Activated naive CD4-positive, alpha-beta T cell treated with anti-CD3 and anti-CD28 coated beads, Interleukin-2, amount 50 U/mL, for 72 hours (primary cell): ENCODE measurements at regions not wholly inside any gene's neighbourhood (a gene's known extent, or its start where the extent isn't known, plus 50 kb on each side); places are given as distances from the start of the nearest gene placed in this dataset.

Experiments
- ATAC-seq, 2 donors: fragments of 150-1000 bp; cut with Tn5 transposase; 2 replicates each; pipeline ENCODE4 v1.10.0; 2021; ENCODE audit warnings: mild to moderate bottlenecking in 2 of 2, moderate library complexity in 2 of 2
- DNase-seq, 2 donors: peaks; one replicate each; pipeline ENCODE4 v3.0.0; 2021 to 2022; ENCODE audit warnings: low spot score in 2 of 2
- H3K27ac Mint-ChIP-seq, 2 donors: one replicate each; pipeline ENCODE4 v1.8.0; 2022; ENCODE audit warnings: mild to moderate bottlenecking in 2 of 2, mixed read lengths in 2 of 2
- H3K36me3 Mint-ChIP-seq, 2 donors: one replicate each; pipeline ENCODE4 v1.8.0; 2022; ENCODE audit warnings: mixed read lengths in 2 of 2
- H3K9me3 Mint-ChIP-seq, 2 donors: one replicate each; pipeline ENCODE4 v1.8.0; 2022; ENCODE audit warnings: mixed read lengths in 2 of 2

DNA sequence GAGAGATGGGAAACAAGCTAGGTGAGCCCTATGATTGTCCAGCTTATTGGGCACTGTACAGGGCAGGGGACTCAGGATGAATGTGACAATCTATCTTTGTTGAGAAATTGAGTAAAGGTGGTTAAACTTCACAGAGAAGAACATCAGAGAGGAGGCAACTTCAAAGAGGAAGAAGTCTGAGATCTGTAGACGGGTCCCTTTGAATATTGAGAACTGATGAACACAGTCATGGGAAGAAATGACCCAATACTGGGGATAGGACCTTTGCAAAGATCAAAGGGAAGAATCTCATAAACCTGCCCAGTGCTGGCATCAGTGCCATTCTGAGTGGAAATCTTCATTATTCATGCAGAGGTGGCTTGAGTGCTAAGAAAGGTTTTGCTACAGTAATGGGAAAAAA lies 569.7 kb upstream of the KCNMB2 start:
- Mint-ChIP-seq H3K9me3 (peaks cover 0 to 4% of the 10 kb centered on the region in 2 donors), H3K27ac (no peak overlapping the region), H3K36me3 (no peaks in the 10 kb centered on the region)
- ATAC-seq (peak in 1 of 2 donors; percentile 47), DNase-seq (no peak)

DNA sequence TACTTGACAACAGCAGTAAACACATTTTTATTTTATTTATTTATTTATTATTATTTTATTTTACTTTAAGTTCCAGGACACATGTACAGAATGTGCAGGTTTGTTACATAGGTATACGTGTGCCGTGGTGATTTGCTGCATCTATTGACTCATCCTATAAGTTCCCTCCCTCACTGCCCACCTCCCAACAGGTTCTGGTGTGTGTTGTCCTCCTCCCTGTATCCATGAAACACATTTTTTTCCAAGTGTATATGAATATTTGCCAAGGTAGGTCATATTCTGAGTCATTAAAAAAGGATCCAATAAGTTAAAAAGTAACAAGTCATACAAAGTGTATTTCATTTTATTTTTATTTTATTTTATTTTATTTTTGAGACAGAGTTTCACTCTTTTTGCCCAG lies 567.3 kb upstream of the KCNMB2 start:
- peaks cover 0 to 4% of the 10 kb centered on the region in 2 donors for H3K9me3 Mint-ChIP-seq
- H3K27ac Mint-ChIP-seq: no peak overlapping the region
- H3K36me3 Mint-ChIP-seq: no peaks in the 10 kb centered on the region
- DNase-seq (no peak), ATAC-seq (no peak)

DNA sequence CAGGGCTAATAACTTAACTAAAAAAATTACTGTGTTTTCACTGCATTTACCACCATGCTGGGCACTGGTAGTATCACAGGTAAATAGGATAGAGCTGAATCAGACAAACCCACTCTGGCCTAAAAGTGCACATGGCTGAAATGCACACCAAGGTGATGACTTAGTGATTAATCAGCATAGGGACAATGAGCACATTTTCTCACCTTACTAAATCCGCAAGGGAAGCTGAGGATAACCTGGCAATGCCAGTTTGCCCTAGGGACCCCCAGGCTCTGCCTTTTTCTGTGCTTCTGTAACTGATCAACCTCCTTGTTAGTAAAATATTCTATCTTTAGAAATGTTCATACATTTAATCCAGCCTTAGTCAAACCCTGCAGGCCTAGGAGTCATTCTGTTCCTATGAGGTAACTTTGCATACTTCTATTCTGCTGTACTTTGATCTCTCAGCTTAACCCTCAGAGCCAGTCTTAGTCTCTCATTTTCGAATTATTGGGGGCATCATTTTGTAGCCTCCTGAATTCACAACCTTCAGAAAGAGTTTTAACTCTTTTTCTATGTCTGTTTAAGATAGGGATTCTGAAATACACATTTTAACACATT lies 562.9 kb upstream of the KCNMB2 start:
- peaks cover 0 to 3% of the 10 kb centered on the region in 2 donors for H3K9me3 Mint-ChIP-seq
- DNase-seq: no peak
- H3K36me3 Mint-ChIP-seq: no peaks in the 10 kb centered on the region
- H3K27ac Mint-ChIP-seq: no peak overlapping the region
- peak in 1 of 2 donors; percentile 75 for ATAC-seq

DNA sequence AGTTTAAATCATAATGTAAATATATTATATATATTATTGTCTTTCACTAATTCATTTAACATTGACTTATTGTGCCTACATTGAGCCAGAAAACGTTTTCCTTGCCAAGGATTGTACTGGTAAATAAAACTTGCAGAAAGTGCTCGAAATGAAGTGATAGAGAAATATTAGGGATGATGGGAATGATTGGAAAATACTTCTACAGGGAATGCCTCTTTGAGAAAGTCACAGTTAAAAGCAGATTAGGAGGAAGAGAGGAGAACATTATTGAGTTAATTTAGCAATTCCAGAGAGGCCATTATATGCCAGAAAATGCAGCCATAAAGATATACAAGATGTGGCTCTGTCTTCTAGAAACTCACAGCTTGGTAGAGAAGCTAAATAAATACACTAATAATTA lies 560.0 kb upstream of the KCNMB2 start:
- Mint-ChIP-seq H3K36me3 (no peaks in the 10 kb centered on the region), H3K9me3 (peaks cover 4 to 8% of the 10 kb centered on the region in 2 donors), H3K27ac (no peak overlapping the region)
- ATAC-seq: no peak
- DNase-seq: no peak

DNA sequence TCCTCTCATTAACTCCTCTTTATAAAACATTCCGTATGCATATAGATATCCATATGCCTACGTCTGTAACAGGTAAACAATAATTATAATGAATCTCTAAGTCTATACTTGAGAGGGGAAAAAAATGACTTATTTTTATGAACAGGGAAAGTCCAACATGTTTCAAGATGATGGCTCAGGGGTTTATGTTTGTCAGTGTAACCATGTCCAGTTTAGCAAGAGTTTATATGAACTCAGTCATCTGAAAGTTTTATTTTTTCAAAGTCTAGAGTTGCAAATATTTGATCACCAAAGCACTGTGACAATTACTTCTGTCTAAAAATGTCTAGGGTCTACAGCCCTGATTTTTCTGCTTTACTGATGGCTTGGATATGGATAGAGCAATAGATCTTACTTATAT lies 559.4 kb upstream of the KCNMB2 start:
- peaks cover 4 to 8% of the 10 kb centered on the region in 2 donors for H3K9me3 Mint-ChIP-seq
- H3K36me3 Mint-ChIP-seq: no peaks in the 10 kb centered on the region
- DNase-seq: no peak
- no peak overlapping the region for H3K27ac Mint-ChIP-seq
- no peak for ATAC-seq

DNA sequence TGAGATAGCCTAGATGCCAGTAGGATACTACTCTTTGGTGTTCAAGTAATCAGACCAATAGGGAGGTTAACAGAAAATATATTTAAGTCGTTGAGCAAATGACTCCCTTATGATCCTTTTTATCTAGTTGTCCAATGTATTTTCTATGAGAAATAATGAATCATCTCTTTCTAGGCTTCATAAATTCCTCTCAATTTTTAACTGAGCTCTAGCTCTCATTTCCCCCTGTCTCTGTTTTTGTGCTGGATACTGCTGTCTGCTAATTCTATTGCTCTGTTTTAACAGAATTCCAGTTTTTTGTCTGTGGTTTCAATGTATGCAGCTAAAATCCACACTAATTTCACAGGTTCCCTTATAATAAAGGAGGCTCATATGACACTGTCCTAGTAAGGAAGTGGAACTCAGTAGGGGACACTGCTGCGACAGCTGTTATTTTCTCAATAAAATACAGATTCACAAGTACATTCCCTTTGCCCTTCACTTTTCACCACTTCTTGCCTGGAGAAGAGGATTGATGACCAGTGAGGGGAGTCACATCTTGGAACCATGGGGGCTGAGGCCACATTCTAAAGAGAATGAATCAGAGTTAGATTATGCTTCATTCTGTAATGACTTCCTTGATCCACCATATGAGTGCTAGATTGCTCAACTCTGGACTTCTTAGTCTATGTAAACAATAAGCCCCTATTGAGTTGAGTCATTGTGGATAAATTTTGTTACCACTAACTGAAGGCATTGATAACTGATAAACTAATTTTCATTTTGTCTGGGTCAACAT lies 558.7 kb upstream of the KCNMB2 start:
- H3K9me3 Mint-ChIP-seq: peaks cover 4 to 10% of the 10 kb centered on the region in 2 donors
- H3K27ac Mint-ChIP-seq: peak overlapping the region in 1 of 2 donors; percentile 50
- H3K36me3 Mint-ChIP-seq: peaks cover 0 to 1% of the 10 kb centered on the region in 2 donors
- DNase-seq (no peak), ATAC-seq (peak in 1 of 2 donors; percentile 93)

DNA sequence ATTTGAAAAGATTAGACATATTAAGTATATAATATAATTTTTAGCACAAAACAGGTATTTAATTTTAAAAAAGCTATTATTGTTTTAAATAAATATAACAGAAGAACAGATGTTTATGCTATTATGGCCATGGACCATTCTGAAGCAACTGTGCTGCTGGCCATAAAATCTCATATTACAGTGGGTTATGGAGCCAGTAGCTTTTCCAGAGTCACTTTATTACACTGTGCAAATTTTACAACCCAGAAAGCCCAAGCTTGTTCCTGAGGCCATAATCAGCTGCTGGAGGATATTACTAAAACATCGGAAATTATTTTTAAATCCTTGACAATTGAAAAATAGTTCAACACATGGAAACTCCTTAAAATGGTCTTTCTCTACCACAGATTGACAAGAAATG lies 557.3 kb upstream of the KCNMB2 start:
- peaks cover 0 to 5% of the 10 kb centered on the region in 2 donors for H3K36me3 Mint-ChIP-seq
- ATAC-seq (no peak), DNase-seq (no peak)
- H3K27ac Mint-ChIP-seq: no peak overlapping the region
- H3K9me3 Mint-ChIP-seq: peaks cover 4 to 14% of the 10 kb centered on the region in 2 donors

DNA sequence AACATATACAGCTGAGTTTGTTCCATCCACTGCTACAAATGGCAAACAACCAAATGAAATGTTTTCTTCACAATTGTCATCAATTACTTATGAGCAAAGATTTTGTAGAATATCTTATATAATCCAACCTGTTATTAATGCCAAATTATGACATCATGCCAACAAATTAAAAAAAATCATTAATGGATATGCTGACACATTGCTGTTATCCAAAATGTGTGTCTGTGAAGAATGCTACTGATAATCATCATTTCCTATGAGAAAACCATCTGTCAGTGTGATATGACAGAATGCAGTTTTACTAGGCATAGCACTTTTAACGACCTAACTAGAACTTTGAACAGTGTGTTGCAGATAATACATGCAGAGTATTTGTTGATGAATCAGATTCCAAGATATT lies 556.5 kb upstream of the KCNMB2 start:
- Mint-ChIP-seq H3K9me3 (peaks cover 5 to 14% of the 10 kb centered on the region in 2 donors), H3K36me3 (peaks cover 0 to 5% of the 10 kb centered on the region in 2 donors), H3K27ac (no peak overlapping the region)
- DNase-seq: no peak
- no peak for ATAC-seq

DNA sequence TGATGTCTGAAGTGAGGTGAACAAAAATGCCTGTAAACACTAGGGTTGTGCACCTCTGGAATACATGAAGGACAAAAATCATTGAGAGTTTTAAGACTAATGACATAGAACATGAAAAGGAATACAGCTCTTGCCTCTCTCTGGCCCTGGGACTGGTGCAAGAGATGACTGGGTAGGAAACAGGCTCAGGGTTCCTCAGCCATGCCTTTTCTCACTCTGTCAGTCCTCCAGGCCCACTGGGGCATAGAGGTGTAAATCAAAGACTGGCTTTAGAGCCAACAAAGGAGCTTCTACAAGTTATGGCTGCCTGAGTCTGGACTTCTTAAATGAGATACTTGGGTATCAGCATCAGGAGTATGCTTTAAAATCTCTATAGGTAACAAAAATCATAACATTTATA lies 554.7 kb upstream of the KCNMB2 start:
- Mint-ChIP-seq H3K36me3 (peaks cover 0 to 5% of the 10 kb centered on the region in 2 donors), H3K9me3 (peaks cover 8 to 18% of the 10 kb centered on the region in 2 donors), H3K27ac (no peak overlapping the region)
- DNase-seq (no peak), ATAC-seq (peak in 1 of 2 donors; percentile 43)

DNA sequence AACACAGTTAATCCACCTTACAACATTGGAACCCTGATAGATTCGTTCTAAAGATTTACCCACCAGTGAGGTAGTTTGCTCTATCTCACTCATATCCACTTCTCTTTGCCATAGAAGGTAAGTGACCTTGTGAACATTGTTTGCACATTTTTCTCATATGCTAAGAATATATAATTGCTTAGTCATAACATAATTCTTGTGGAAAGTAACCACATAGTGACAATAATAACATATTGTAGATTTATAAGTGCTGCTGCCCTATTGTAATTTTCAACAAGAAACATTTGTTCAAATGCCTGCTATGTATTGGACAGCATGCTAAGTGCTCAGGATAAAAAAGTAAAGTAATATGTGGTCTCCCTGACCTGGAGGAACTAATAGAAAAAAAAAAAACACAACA lies 554.2 kb upstream of the KCNMB2 start:
- no peak overlapping the region for H3K27ac Mint-ChIP-seq
- H3K36me3 Mint-ChIP-seq: peaks cover 0 to 5% of the 10 kb centered on the region in 2 donors
- H3K9me3 Mint-ChIP-seq: peaks cover 8 to 18% of the 10 kb centered on the region in 2 donors
- DNase-seq: no peak
- ATAC-seq: peak in 1 of 2 donors; percentile 37

DNA sequence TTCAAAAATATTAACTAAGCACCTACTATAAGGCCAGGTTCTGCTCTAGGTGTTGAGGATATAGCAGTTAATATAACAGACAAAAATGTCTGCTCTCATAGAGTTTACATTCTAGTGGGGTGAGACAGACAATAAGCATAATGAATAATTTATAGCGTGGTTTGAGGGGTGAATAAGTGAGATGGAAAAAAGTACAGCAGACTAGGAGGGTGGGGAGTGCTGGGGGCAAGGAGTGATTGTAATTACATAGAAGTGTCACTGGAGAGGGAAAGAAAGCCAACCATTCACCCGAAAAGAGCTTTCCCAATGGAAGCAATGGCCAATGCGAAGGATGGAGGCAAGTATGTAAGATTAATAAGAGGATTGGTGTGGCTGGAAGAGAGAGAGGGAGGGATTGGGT lies 552.9 kb upstream of the KCNMB2 start:
- ATAC-seq: no peak
- no peak overlapping the region for H3K27ac Mint-ChIP-seq
- peaks cover 0 to 5% of the 10 kb centered on the region in 2 donors for H3K36me3 Mint-ChIP-seq
- DNase-seq: no peak
- peaks cover 8 to 15% of the 10 kb centered on the region in 2 donors for H3K9me3 Mint-ChIP-seq

DNA sequence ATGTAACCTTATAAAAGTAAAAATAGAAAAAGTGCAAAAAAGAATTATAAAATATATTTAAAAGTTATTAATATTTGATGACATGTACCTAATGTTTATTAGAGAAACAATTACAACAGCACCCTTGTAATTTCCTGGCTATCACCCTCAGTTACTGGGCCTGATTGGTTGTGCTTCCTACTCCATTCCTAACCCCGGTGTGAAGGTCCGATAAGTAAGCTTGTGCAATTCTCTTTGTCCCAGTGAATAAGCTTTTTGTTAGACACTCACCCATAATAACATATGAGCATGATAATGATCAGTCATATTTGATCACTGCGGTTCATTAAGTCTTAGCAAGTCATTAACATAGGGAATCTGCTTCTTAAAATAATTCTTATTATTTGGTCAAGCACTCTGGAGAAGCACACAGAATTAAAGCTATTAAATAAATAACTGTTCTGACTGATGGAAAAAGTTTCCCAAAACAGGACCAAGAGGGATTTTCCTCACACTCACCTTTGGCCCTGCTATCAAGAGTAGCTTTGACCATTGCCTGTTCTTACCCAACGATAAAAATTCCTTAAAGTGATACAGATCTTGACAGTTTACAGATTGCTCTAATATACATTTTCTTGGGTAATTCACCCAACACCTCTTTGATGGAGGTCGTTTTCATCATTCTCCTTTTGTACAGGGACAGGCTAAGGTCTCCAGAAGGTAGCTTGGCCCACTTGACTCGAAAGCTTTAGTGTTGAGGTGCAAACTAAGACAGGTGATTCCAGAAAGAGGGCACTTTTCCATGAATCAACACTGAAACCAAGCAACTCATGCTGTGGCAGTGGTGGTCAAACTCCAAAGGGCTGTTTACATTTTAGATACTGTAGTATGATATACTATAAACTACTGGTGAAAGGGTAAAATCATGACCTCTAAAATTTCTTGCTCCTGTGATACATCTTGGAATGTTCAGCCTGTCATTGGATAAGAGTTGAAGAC lies 543.0 kb upstream of the KCNMB2 start:
- H3K9me3 Mint-ChIP-seq: peaks cover 0 to 2% of the 10 kb centered on the region in 2 donors
- no peak overlapping the region for H3K27ac Mint-ChIP-seq
- no peak for ATAC-seq
- peaks cover 0 to 12% of the 10 kb centered on the region in 2 donors for H3K36me3 Mint-ChIP-seq
- no peak for DNase-seq

DNA sequence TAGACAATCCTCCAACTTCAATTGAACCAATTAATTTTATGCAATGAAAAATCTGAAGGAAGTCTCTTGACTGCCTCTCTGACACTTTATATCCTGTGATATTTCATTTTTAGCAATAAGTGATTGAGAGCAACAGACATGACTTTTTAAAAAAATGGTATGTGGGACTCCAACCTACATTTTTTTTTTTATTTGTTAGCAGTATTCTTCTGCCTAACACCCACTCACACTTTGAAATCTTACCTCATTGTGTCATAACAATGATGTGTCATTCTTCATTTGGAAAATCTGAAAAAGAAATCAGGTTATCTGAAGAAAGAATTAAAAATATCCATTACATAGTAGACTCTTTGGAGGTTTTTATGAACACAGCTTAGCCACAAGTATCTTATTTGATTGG lies 541.3 kb upstream of the KCNMB2 start:
- no peak for DNase-seq
- peaks cover 6 to 17% of the 10 kb centered on the region in 2 donors for H3K9me3 Mint-ChIP-seq
- peak overlapping the region; percentile 72 to 90 for H3K27ac Mint-ChIP-seq
- ATAC-seq: peak; percentile 44 to 75
- H3K36me3 Mint-ChIP-seq: peaks cover 8 to 29% of the 10 kb centered on the region in 2 donors

DNA sequence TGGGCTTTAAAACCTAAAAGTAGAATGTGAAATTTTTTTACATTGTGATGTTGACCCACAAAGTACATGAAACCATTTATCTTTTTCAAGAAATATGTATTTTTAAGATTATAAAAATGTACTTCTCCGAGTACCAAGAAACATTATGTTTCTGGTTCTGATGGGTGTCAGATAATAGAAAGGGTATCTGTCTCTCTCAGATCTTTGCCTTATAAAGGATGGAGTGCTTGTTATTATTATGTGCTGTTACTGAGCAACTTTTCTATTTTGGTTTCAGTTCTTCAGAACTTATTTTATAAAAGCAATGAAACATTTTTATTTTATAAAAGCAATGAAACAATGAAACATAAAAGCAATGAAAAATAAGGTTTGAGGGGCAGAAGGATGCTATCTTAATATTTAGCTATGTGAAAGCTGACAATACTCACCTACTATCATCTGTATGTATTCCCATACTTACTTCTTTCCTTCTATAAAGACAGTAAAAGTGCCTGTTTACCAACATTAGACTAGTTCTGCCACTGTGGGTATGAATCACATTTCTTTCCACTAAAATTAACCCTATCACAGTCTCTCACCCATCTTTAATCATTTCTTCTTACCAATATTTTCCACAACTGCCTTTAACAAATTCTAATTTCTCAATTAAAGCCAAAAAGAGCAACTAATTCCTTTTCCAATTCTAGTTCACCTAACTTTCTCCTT lies 540.7 kb upstream of the KCNMB2 start:
- peak overlapping the region; percentile 72 to 95 for H3K27ac Mint-ChIP-seq
- peaks cover 6 to 17% of the 10 kb centered on the region in 2 donors for H3K9me3 Mint-ChIP-seq
- H3K36me3 Mint-ChIP-seq: peaks cover 14 to 34% of the 10 kb centered on the region in 2 donors
- peak in 1 of 2 donors; percentile 79 for ATAC-seq
- no peak for DNase-seq

DNA sequence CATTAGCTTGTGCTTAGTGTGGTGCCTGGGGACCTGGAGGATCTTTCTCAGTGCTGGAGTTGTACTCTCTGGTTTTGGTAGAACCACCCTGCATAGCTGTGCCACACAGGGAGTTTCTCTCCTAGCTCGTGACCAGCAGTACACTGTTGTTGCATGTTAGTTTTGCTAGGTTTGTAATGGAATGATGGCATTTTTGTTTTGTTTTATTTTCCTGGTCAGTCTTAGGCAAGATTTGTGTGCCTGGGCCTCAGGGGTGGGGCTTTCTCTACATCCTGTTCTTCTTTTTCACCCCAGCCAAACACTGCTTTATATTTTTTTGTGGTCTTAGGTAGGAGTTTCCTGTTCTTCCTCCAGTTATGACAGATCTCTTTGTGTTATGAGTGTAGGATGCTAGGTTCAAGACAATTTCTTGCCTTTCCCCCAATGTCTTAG lies 534.5 kb upstream of the KCNMB2 start:
- peak in 1 of 2 donors; percentile 29 for DNase-seq
- peak overlapping the region; percentile 66 to 73 for H3K27ac Mint-ChIP-seq
- peaks cover 33 to 66% of the 10 kb centered on the region in 2 donors for H3K36me3 Mint-ChIP-seq
- ATAC-seq: peak; percentile 90 to 93
- H3K9me3 Mint-ChIP-seq: peaks cover 19 to 30% of the 10 kb centered on the region in 2 donors

DNA sequence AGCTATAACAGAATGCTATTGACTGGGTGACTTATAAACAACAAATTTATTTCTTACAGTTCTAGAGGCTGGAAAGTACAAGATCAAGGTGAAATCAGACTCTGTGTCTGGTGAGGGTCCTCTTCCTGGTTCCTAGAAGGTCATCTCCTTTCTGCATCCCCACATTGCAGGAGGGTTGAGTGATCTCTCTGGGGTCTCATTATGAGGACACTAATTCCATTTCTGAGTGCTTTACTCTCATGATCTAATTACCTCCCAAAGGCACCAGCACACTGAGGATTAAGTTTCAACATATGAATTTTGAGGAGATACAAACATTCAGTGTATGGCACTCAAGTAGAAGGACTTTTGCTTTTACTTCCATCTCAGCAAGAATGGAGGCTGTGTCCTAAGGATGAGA lies 534.1 kb upstream of the KCNMB2 start:
- Mint-ChIP-seq H3K36me3 (peaks cover 33 to 66% of the 10 kb centered on the region in 2 donors), H3K9me3 (peaks cover 19 to 30% of the 10 kb centered on the region in 2 donors), H3K27ac (peak overlapping the region; percentile 66 to 73)
- ATAC-seq (peak in 1 of 2 donors; percentile 62), DNase-seq (no peak)
